GM23338 (cell line): ENCODE measurements at regions not wholly inside any gene's neighbourhood (a gene's known extent, or its start where the extent isn't known, plus 50 kb on each side); places are given as distances from the start of the nearest gene placed in this dataset.

Experiments
- ATAC-seq: fragments of 200-7000 bp; cut with Tn5 transposase; 3 replicates; pipeline ENCODE4 v1.9.1; 2020
- DNase-seq: peaks from one replicate; pipeline ENCODE4 v3.0.0-alpha.2; 2015; ENCODE audit warnings: low spot score
- H2AFZ ChIP-seq: fragments of 200-600 bp; sonication (generic); 2 replicates; pipeline ENCODE4 v1.8.0; 2016; ENCODE audit warnings: antibody characterized with exemption, mild to moderate bottlenecking, moderate library complexity
- H3F3A ChIP-seq: fragments of 200-600 bp; sonication (generic); replicated peaks from 2 replicates; pipeline ENCODE4 v1.8.0; 2017; ENCODE audit warnings: antibody characterized with exemption, mixed run types, low read depth
- H3K27ac ChIP-seq: fragments of 200-600 bp; sonication (generic); 2 replicates; pipeline ENCODE4 v1.6.1; 2016; ENCODE audit warnings: low read depth
- H3K27me3 ChIP-seq: fragments of 200-600 bp; sonication (generic); 2 replicates; pipeline ENCODE4 v1.8.0; 2016; ENCODE audit warnings: mild to moderate bottlenecking, mixed run types, moderate library complexity; ENCODE audit not compliant: insufficient read depth
- H3K36me3 ChIP-seq: fragments of 200-600 bp; sonication (generic); 2 replicates; pipeline ENCODE4 v1.8.0; 2016; ENCODE audit warnings: mild to moderate bottlenecking; ENCODE audit not compliant: insufficient read depth
- H3K4me1 ChIP-seq: fragments of 200-600 bp; sonication (generic); 2 replicates; pipeline ENCODE4 v1.8.0; 2016; ENCODE audit warnings: mild to moderate bottlenecking, moderate library complexity; ENCODE audit not compliant: insufficient read depth
- H3K4me2 ChIP-seq: fragments of 200-600 bp; sonication (generic); 2 replicates; pipeline ENCODE4 v1.7.1; 2017; ENCODE audit warnings: mixed run types
- H3K4me3 ChIP-seq: fragments of 200-600 bp; sonication (generic); 2 replicates; pipeline ENCODE4 v1.6.1; 2016; ENCODE audit warnings: mixed run types
- H3K79me2 ChIP-seq: fragments of 200-600 bp; sonication (generic); replicated peaks from 2 replicates; pipeline ENCODE4 v1.8.0; 2017; ENCODE audit warnings: mild to moderate bottlenecking; ENCODE audit not compliant: insufficient read depth
- H3K9me2 ChIP-seq: fragments of 200-600 bp; sonication (generic); 2 replicates; pipeline ENCODE4 v1.8.0; 2017; ENCODE audit not compliant: insufficient read depth
- H4K20me1 ChIP-seq: fragments of 200-600 bp; sonication (generic); replicated peaks from 2 replicates; pipeline ENCODE4 v1.8.0; 2017; ENCODE audit warnings: mild to moderate bottlenecking; ENCODE audit not compliant: insufficient read depth
- H3K27ac Mint-ChIP-seq: 2 replicates; pipeline ENCODE4 v1.8.0; 2020; ENCODE audit warnings: inconsistent platforms, mild to moderate bottlenecking, moderate library complexity, mixed read lengths
- H3K27me3 Mint-ChIP-seq: 3 replicates; pipeline ENCODE4 v1.8.0; 2022; ENCODE audit warnings: low read depth, mild to moderate bottlenecking, moderate library complexity, mixed read lengths, inconsistent platforms; ENCODE audit not compliant: insufficient read depth, poor library complexity
- H3K36me3 Mint-ChIP-seq: 3 replicates; pipeline ENCODE4 v1.8.0; 2021; ENCODE audit warnings: low read depth, mild to moderate bottlenecking, inconsistent platforms, moderate library complexity, mixed read lengths
- H3K4me1 Mint-ChIP-seq: 3 replicates; pipeline ENCODE4 v1.8.0; 2020; ENCODE audit warnings: mild to moderate bottlenecking, inconsistent platforms, mixed read lengths
- H3K4me3 Mint-ChIP-seq: 3 replicates; pipeline ENCODE4 v1.8.0; 2021; ENCODE audit warnings: moderate library complexity, mild to moderate bottlenecking, inconsistent platforms, mixed read lengths
- H3K9me3 Mint-ChIP-seq: 3 replicates; pipeline ENCODE4 v1.8.0; 2020; ENCODE audit warnings: moderate library complexity, mild to moderate bottlenecking, inconsistent platforms, mixed read lengths
- EZH2 ChIP-seq: fragments of 200-600 bp; sonication (generic); IDR thresholded peaks from one replicate; pipeline ENCODE4 v1.8.0; 2017; ENCODE audit warnings: antibody characterized with exemption, mild to moderate bottlenecking, low read depth; ENCODE audit not compliant: unreplicated experiment
- EZH2phosphoT487 ChIP-seq: fragments of 200-600 bp; sonication (generic); IDR thresholded peaks from one replicate; pipeline ENCODE4 v1.8.1; 2018; ENCODE audit warnings: antibody characterized with exemption; ENCODE audit not compliant: unreplicated experiment
- JUNB ChIP-seq: IDR thresholded peaks from one replicate; pipeline ENCODE4 v1.6.1; 2016; ENCODE audit warnings: antibody characterized with exemption; ENCODE audit not compliant: unreplicated experiment
- NANOG ChIP-seq: IDR thresholded peaks from 2 replicates; pipeline ENCODE4 v1.6.1; 2016; ENCODE audit warnings: antibody characterized with exemption, borderline replicate concordance
- POLR2AphosphoS5 ChIP-seq: IDR thresholded peaks from 2 replicates; pipeline ENCODE4 v1.6.1; 2016; ENCODE audit warnings: antibody characterized with exemption, low read depth
- STAT1 ChIP-seq: IDR thresholded peaks from one replicate; pipeline ENCODE4 v1.6.1; 2016; ENCODE audit warnings: antibody characterized with exemption; ENCODE audit not compliant: unreplicated experiment
- ZNF114 ChIP-seq: fragments of 250-450 bp; sonication (Bioruptor Pico); IDR thresholded peaks from 2 replicates; pipeline ENCODE4 v1.5.0; 2020; ENCODE audit warnings: mild to moderate bottlenecking, moderate library complexity
- ZNF331 ChIP-seq: fragments of 250-450 bp; sonication (Bioruptor Pico); IDR thresholded peaks from 2 replicates; pipeline ENCODE4 v1.5.0; 2020; ENCODE audit warnings: low read depth, mild to moderate bottlenecking, moderate library complexity
- TF ChIP-seq, protein P1 (sequence below): IDR thresholded peaks from one replicate; pipeline ENCODE4 v1.6.1; 2018; ENCODE audit warnings: antibody characterized with exemption; ENCODE audit not compliant: unreplicated experiment
- TF ChIP-seq, protein P2 (sequence below): IDR thresholded peaks from 2 replicates; pipeline ENCODE4 v1.6.1; 2016; ENCODE audit warnings: antibody characterized with exemption
- TF ChIP-seq, protein P3 (sequence below), 2 experiments: fragments of 200-600 bp in 1 of 2; sonication (generic) in 1 of 2; conservative IDR thresholded peaks; 2 replicates each; pipeline versions ENCODE4 v1.5.1 to v1.6.1; 2016 to 2017; ENCODE audit warnings: antibody characterized with exemption in 2 of 2, low read depth in 2 of 2, mild to moderate bottlenecking in 2 of 2, moderate library complexity in 1 of 2
- TF ChIP-seq, protein P4 (sequence below): fragments of 250-450 bp; sonication (Bioruptor Pico); IDR thresholded peaks from 2 replicates; pipeline ENCODE4 v1.5.0; 2020; ENCODE audit warnings: mild to moderate bottlenecking, moderate library complexity

DNA sequence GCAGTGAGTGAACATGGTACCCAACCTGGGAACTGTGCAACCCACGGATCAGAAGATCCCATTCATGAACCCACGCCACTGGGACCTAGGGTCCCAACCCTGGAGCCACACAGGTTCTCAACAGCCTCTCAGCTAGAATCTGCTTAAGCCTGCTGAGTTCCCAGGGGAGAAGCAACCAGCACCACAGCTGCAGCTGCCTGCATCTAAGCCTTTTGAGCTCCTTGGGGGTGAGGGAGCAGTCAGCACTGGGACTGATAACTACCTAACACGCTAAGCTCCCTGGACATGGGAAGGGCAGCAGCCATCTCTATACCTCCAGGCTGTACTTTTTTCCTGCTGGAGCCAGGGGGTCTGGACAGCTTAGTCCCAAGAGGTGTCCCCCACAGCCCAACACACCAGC is 179.3 kb downstream of the IL15 start (continued):
- no peak for TF ChIP-seq EZH2phosphoT487
- TF ChIP-seq, protein P1, sequence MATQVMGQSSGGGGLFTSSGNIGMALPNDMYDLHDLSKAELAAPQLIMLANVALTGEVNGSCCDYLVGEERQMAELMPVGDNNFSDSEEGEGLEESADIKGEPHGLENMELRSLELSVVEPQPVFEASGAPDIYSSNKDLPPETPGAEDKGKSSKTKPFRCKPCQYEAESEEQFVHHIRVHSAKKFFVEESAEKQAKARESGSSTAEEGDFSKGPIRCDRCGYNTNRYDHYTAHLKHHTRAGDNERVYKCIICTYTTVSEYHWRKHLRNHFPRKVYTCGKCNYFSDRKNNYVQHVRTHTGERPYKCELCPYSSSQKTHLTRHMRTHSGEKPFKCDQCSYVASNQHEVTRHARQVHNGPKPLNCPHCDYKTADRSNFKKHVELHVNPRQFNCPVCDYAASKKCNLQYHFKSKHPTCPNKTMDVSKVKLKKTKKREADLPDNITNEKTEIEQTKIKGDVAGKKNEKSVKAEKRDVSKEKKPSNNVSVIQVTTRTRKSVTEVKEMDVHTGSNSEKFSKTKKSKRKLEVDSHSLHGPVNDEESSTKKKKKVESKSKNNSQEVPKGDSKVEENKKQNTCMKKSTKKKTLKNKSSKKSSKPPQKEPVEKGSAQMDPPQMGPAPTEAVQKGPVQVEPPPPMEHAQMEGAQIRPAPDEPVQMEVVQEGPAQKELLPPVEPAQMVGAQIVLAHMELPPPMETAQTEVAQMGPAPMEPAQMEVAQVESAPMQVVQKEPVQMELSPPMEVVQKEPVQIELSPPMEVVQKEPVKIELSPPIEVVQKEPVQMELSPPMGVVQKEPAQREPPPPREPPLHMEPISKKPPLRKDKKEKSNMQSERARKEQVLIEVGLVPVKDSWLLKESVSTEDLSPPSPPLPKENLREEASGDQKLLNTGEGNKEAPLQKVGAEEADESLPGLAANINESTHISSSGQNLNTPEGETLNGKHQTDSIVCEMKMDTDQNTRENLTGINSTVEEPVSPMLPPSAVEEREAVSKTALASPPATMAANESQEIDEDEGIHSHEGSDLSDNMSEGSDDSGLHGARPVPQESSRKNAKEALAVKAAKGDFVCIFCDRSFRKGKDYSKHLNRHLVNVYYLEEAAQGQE, result no peak

DNA sequence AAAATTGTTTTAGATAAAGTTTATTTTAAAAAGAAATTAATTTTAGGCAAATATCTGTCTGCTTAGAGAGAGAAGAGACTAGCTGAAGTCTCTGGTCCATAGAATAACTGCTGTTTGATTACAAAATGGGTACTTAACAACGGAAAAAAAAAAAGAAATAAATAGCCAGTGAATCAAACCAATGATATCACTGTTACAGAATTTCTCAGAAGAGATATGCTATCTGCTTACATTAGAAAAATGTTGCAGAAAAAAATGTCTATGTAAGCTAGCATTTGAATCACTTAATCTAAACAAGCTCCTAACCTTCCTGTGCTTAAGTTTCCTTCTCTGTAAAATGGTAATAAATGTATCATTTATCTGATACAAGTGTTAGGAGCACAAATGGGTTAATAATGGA is 189.9 kb downstream of the IL15 start:
- no peaks in the 10 kb centered on the region for H3K4me1 ChIP-seq
- H3K27ac ChIP-seq, result no peak overlapping the region
- Mint-ChIP-seq H3K4me1 (no peaks in the 10 kb centered on the region), H3K36me3 (no peaks in the 10 kb centered on the region), H3K27me3 (no peaks in the 10 kb centered on the region), H3K27ac (no peak overlapping the region), H3K4me3 (no peak overlapping the region), H3K9me3 (no peaks in the 10 kb centered on the region)
- DNase-seq (no peak), ATAC-seq (no peak)
- no peaks in the 10 kb centered on the region for H3K27me3 ChIP-seq
- H3K79me2 ChIP-seq, result no peaks in the 10 kb centered on the region
- no peak overlapping the region for H3K4me3 ChIP-seq
- no peak overlapping the region for H2AFZ ChIP-seq
- TF ChIP-seq NANOG (no peak), POLR2AphosphoS5 (no peak), JUNB (no peak), STAT1 (no peak), ZNF114 (no peak), ZNF331 (CRISPR knock-in tag) (no peak), EZH2phosphoT487 (no peak), EZH2 (no peak)
- TF ChIP-seq, protein P2, sequence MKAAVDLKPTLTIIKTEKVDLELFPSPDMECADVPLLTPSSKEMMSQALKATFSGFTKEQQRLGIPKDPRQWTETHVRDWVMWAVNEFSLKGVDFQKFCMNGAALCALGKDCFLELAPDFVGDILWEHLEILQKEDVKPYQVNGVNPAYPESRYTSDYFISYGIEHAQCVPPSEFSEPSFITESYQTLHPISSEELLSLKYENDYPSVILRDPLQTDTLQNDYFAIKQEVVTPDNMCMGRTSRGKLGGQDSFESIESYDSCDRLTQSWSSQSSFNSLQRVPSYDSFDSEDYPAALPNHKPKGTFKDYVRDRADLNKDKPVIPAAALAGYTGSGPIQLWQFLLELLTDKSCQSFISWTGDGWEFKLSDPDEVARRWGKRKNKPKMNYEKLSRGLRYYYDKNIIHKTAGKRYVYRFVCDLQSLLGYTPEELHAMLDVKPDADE, result no peak
- TF ChIP-seq, protein P3, sequence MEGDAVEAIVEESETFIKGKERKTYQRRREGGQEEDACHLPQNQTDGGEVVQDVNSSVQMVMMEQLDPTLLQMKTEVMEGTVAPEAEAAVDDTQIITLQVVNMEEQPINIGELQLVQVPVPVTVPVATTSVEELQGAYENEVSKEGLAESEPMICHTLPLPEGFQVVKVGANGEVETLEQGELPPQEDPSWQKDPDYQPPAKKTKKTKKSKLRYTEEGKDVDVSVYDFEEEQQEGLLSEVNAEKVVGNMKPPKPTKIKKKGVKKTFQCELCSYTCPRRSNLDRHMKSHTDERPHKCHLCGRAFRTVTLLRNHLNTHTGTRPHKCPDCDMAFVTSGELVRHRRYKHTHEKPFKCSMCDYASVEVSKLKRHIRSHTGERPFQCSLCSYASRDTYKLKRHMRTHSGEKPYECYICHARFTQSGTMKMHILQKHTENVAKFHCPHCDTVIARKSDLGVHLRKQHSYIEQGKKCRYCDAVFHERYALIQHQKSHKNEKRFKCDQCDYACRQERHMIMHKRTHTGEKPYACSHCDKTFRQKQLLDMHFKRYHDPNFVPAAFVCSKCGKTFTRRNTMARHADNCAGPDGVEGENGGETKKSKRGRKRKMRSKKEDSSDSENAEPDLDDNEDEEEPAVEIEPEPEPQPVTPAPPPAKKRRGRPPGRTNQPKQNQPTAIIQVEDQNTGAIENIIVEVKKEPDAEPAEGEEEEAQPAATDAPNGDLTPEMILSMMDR (conservative IDR thresholded peaks at IDR 0.05; ENCODE audit: low read depth in 2 of 2), result no peak
- TF ChIP-seq, protein P4, sequence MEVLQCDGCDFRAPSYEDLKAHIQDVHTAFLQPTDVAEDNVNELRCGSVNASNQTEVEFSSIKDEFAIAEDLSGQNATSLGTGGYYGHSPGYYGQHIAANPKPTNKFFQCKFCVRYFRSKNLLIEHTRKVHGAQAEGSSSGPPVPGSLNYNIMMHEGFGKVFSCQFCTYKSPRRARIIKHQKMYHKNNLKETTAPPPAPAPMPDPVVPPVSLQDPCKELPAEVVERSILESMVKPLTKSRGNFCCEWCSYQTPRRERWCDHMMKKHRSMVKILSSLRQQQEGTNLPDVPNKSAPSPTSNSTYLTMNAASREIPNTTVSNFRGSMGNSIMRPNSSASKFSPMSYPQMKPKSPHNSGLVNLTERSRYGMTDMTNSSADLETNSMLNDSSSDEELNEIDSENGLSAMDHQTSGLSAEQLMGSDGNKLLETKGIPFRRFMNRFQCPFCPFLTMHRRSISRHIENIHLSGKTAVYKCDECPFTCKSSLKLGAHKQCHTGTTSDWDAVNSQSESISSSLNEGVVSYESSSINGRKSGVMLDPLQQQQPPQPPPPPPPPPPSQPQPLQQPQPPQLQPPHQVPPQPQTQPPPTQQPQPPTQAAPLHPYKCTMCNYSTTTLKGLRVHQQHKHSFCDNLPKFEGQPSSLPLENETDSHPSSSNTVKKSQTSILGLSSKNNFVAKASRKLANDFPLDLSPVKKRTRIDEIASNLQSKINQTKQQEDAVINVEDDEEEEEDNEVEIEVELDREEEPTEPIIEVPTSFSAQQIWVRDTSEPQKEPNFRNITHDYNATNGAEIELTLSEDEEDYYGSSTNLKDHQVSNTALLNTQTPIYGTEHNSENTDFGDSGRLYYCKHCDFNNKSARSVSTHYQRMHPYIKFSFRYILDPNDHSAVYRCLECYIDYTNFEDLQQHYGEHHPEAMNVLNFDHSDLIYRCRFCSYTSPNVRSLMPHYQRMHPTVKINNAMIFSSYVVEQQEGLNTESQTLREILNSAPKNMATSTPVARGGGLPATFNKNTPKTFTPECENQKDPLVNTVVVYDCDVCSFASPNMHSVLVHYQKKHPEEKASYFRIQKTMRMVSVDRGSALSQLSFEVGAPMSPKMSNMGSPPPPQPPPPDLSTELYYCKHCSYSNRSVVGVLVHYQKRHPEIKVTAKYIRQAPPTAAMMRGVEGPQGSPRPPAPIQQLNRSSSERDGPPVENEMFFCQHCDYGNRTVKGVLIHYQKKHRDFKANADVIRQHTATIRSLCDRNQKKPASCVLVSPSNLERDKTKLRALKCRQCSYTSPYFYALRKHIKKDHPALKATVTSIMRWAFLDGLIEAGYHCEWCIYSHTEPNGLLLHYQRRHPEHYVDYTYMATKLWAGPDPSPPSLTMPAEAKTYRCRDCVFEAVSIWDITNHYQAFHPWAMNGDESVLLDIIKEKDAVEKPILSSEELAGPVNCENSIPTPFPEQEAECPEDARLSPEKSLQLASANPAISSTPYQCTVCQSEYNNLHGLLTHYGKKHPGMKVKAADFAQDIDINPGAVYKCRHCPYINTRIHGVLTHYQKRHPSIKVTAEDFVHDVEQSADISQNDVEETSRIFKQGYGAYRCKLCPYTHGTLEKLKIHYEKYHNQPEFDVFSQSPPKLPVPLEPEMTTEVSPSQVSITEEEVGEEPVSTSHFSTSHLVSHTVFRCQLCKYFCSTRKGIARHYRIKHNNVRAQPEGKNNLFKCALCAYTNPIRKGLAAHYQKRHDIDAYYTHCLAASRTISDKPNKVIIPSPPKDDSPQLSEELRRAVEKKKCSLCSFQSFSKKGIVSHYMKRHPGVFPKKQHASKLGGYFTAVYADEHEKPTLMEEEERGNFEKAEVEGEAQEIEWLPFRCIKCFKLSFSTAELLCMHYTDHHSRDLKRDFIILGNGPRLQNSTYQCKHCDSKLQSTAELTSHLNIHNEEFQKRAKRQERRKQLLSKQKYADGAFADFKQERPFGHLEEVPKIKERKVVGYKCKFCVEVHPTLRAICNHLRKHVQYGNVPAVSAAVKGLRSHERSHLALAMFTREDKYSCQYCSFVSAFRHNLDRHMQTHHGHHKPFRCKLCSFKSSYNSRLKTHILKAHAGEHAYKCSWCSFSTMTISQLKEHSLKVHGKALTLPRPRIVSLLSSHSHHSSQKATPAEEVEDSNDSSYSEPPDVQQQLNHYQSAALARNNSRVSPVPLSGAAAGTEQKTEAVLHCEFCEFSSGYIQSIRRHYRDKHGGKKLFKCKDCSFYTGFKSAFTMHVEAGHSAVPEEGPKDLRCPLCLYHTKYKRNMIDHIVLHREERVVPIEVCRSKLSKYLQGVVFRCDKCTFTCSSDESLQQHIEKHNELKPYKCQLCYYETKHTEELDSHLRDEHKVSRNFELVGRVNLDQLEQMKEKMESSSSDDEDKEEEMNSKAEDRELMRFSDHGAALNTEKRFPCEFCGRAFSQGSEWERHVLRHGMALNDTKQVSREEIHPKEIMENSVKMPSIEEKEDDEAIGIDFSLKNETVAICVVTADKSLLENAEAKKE (CRISPR knock-in tag), result no peak
- no peaks in the 10 kb centered on the region for H4K20me1 ChIP-seq
- no peaks in the 10 kb centered on the region for H3K36me3 ChIP-seq
- H3K9me2 ChIP-seq, result no peaks in the 10 kb centered on the region; the same call in 1 of the 2 replicates
- no peaks in the 10 kb centered on the region for H3F3A ChIP-seq
- no peak overlapping the region for H3K4me2 ChIP-seq
